ENCODE measurements at regions not wholly inside any gene's neighbourhood (a gene's known extent, or its start where the extent isn't known, plus 50 kb on each side); places are given as distances from the start of the nearest gene placed in this dataset.

GRCh38 chr5:9892696-9893095, 262.5 kb upstream of the TAS2R1 start (continued):
- no peak for TF ChIP-seq ZFP3 (CRISPR knock-in tag; IDR thresholded peaks at IDR 0.05)
- TF ChIP-seq SNAI2 (CRISPR knock-in tag; IDR thresholded peaks at IDR 0.05), result no peak

- TF ChIP-seq RARB (CRISPR knock-in tag; IDR thresholded peaks at IDR 0.05) (no peak), BACH2 (CRISPR knock-in tag; IDR thresholded peaks at IDR 0.05; ENCODE audit: borderline replicate concordance) (no peak), PPARA (CRISPR knock-in tag; IDR thresholded peaks at IDR 0.05; ENCODE audit: borderline replicate concordance) (no peak)
- ATAC-seq, result no peak
Observed at GRCh38 chr5:9889511-9889910, 259.4 kb upstream of the TAS2R1 start.

GRCh38 chr5:9888501-9888901, 258.4 kb upstream of the TAS2R1 start:
- ATAC-seq, result peak; percentile 38; the same call in 1 of the 3 replicates
- TF ChIP-seq TOX (CRISPR knock-in tag; IDR thresholded peaks at IDR 0.05; ENCODE audit: borderline replicate concordance) (no peak), TSHZ2 (CRISPR knock-in tag; IDR thresholded peaks at IDR 0.05) (no peak), CREB5 (CRISPR knock-in tag; IDR thresholded peaks at IDR 0.05; ENCODE audit: low read depth) (no peak), ZFP30 (CRISPR knock-in tag; IDR thresholded peaks at IDR 0.05) (no peak), POU6F1 (CRISPR knock-in tag; IDR thresholded peaks at IDR 0.05; ENCODE audit: borderline replicate concordance, low read depth) (no peak), GLIS3 (CRISPR knock-in tag; IDR thresholded peaks at IDR 0.05) (no peak), PATZ1 (CRISPR knock-in tag; IDR thresholded peaks at IDR 0.05; ENCODE audit: borderline replicate concordance) (no peak), ESRRG (CRISPR knock-in tag; IDR thresholded peaks at IDR 0.05) (no peak), ZFP3 (CRISPR knock-in tag; IDR thresholded peaks at IDR 0.05) (no peak), OSR1 (CRISPR knock-in tag; IDR thresholded peaks at IDR 0.05) (no peak), ISL1 (CRISPR knock-in tag; IDR thresholded peaks at IDR 0.05) (no peak), PPARA (CRISPR knock-in tag; IDR thresholded peaks at IDR 0.05; ENCODE audit: borderline replicate concordance) (no peak), ZNF565 (CRISPR knock-in tag; conservative IDR thresholded peaks at IDR 0.05; ENCODE audit: low read depth) (no peak), ZNF8 (CRISPR knock-in tag; IDR thresholded peaks at IDR 0.05) (no peak), TCF4 (CRISPR knock-in tag; IDR thresholded peaks at IDR 0.05; ENCODE audit: borderline replicate concordance) (no peak), BACH2 (CRISPR knock-in tag; IDR thresholded peaks at IDR 0.05; ENCODE audit: borderline replicate concordance) (no peak), RARB (CRISPR knock-in tag; IDR thresholded peaks at IDR 0.05) (no peak), SNAI2 (CRISPR knock-in tag; IDR thresholded peaks at IDR 0.05) (no peak)

GRCh38 chr5:9885164-9885563, 255.0 kb upstream of the TAS2R1 start:
- ATAC-seq, result no peak
- TF ChIP-seq PPARA (CRISPR knock-in tag; IDR thresholded peaks at IDR 0.05; ENCODE audit: borderline replicate concordance) (no peak), TSHZ2 (CRISPR knock-in tag; IDR thresholded peaks at IDR 0.05) (no peak), ZNF565 (CRISPR knock-in tag; conservative IDR thresholded peaks at IDR 0.05; ENCODE audit: low read depth) (no peak), RARB (CRISPR knock-in tag; IDR thresholded peaks at IDR 0.05) (no peak), CSRNP3 (CRISPR knock-in tag; IDR thresholded peaks at IDR 0.05) (no peak), ZFP30 (CRISPR knock-in tag; IDR thresholded peaks at IDR 0.05) (no peak), GLIS3 (CRISPR knock-in tag; IDR thresholded peaks at IDR 0.05) (no peak), CSDC2 (CRISPR knock-in tag; IDR thresholded peaks at IDR 0.05) (no peak), BACH2 (CRISPR knock-in tag; IDR thresholded peaks at IDR 0.05; ENCODE audit: borderline replicate concordance) (no peak)

Measured in SK-N-SH treated with all-trans-retinoic acid at 6 μM for 48 hours (cell line).